Glutamatergic neuron (in vitro differentiated cells): ENCODE measurements at regions not wholly inside any gene's neighbourhood (a gene's known extent, or its start where the extent isn't known, plus 50 kb on each side); places are given as distances from the start of the nearest gene placed in this dataset.
"Not testable (repeated sequence)": the region's sequence is repeated elsewhere in the genome, so short reads cannot be mapped to it uniquely, and the experiment has no call there.

Experiments
- DNase-seq: peaks from one replicate; pipeline ENCODE4 v3.0.0; 2022
- H3K27ac Mint-ChIP-seq: one replicate; pipeline ENCODE4 v1.8.0; 2020; ENCODE audit warnings: mild to moderate bottlenecking, mixed read lengths, inconsistent platforms; ENCODE audit not compliant: unreplicated experiment
- H3K27me3 Mint-ChIP-seq: one replicate; pipeline ENCODE4 v1.8.0; 2020; ENCODE audit warnings: mild to moderate bottlenecking, moderate library complexity, mixed read lengths, inconsistent platforms; ENCODE audit not compliant: unreplicated experiment
- H3K36me3 Mint-ChIP-seq: one replicate; pipeline ENCODE4 v1.8.0; 2020; ENCODE audit warnings: mild to moderate bottlenecking, mixed read lengths, inconsistent platforms; ENCODE audit not compliant: unreplicated experiment
- H3K4me1 Mint-ChIP-seq: one replicate; pipeline ENCODE4 v1.8.0; 2020; ENCODE audit warnings: mild to moderate bottlenecking, low read depth, mixed read lengths, inconsistent platforms; ENCODE audit not compliant: unreplicated experiment
- H3K4me3 Mint-ChIP-seq: one replicate; pipeline ENCODE4 v1.8.0; 2020; ENCODE audit warnings: mild to moderate bottlenecking, mixed read lengths, inconsistent platforms; ENCODE audit not compliant: unreplicated experiment
- H3K9me3 Mint-ChIP-seq: one replicate; pipeline ENCODE4 v1.8.0; 2020; ENCODE audit warnings: mild to moderate bottlenecking, moderate library complexity, mixed read lengths, inconsistent platforms; ENCODE audit not compliant: unreplicated experiment
- TF ChIP-seq, protein P1 (sequence below): fragments of 200-600 bp; sonication (generic); IDR thresholded peaks from one replicate; pipeline ENCODE4 v1.5.0; 2021; ENCODE audit not compliant: partially characterized antibody, unreplicated experiment

DNA sequence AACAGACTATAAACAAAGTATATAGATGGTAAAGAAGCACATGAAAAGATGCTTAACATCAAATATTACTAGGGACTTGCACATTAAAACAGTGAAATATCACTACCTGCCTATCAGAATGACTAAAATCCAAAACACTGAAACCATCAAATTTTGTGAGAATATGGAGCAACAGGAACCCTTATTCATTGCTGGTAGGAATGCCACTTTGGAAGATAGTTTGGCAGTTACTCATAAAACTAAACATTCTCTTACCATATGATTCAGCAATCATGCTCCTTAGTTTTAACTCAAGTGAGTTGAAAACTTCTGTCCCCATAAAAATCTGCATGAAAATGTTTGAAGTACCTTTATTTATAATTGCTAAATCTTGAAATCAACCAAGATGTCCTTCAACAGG is 297.6 kb downstream of the DAD1 start:
- no peaks in the 10 kb centered on the region for H3K9me3 Mint-ChIP-seq
- H3K4me3 Mint-ChIP-seq = no peak overlapping the region
- H3K27me3 Mint-ChIP-seq = no peaks in the 10 kb centered on the region
- H3K4me1 Mint-ChIP-seq = no peaks in the 10 kb centered on the region
- TF ChIP-seq, protein P1, sequence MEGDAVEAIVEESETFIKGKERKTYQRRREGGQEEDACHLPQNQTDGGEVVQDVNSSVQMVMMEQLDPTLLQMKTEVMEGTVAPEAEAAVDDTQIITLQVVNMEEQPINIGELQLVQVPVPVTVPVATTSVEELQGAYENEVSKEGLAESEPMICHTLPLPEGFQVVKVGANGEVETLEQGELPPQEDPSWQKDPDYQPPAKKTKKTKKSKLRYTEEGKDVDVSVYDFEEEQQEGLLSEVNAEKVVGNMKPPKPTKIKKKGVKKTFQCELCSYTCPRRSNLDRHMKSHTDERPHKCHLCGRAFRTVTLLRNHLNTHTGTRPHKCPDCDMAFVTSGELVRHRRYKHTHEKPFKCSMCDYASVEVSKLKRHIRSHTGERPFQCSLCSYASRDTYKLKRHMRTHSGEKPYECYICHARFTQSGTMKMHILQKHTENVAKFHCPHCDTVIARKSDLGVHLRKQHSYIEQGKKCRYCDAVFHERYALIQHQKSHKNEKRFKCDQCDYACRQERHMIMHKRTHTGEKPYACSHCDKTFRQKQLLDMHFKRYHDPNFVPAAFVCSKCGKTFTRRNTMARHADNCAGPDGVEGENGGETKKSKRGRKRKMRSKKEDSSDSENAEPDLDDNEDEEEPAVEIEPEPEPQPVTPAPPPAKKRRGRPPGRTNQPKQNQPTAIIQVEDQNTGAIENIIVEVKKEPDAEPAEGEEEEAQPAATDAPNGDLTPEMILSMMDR = no peak
- H3K27ac Mint-ChIP-seq = no peak overlapping the region
- no peaks in the 10 kb centered on the region for H3K36me3 Mint-ChIP-seq
- DNase-seq = no peak

GRCh38 chr14:22289570-22289969 is 299.5 kb downstream of the DAD1 start:
- H3K4me1 Mint-ChIP-seq = no peaks in the 10 kb centered on the region
- H3K9me3 Mint-ChIP-seq = no peaks in the 10 kb centered on the region
- H3K4me3 Mint-ChIP-seq = no peak overlapping the region
- no peak for DNase-seq
- H3K36me3 Mint-ChIP-seq = no peaks in the 10 kb centered on the region
- no peak overlapping the region for H3K27ac Mint-ChIP-seq
- H3K27me3 Mint-ChIP-seq = no peaks in the 10 kb centered on the region
- TF ChIP-seq, protein P1 = no peak

DNA sequence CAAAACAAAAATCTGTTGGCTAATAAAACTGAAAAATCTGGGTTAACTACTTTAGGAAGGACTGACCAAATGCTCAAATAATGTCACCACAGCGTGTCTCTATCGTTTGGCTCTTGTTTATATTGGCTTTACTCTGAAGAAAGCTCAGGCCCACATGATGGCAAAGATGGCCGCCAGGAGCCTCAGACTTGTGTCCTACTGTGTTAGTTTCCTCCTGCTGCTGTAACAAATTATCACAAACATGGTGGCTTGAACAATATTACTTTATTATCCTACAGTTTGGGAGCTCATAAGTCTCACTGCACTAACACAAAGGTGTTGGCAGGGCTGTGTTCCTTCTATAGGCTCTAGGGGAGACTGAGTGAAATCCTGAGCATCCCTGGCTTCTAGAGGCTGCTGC is 303.0 kb downstream of the DAD1 start:
- Mint-ChIP-seq H3K4me3 (no peak overlapping the region), H3K4me1 (peaks cover 4% of the 10 kb centered on the region), H3K27ac (no peak overlapping the region), H3K27me3 (no peaks in the 10 kb centered on the region), H3K9me3 (peaks cover 2% of the 10 kb centered on the region), H3K36me3 (no peaks in the 10 kb centered on the region)
- TF ChIP-seq, protein P1 = no peak
- no peak for DNase-seq

- no peak overlapping the region for H3K27ac Mint-ChIP-seq
- H3K4me3 Mint-ChIP-seq = no peak overlapping the region
- no peaks in the 10 kb centered on the region for H3K27me3 Mint-ChIP-seq
- H3K36me3 Mint-ChIP-seq = no peaks in the 10 kb centered on the region
- H3K9me3 Mint-ChIP-seq = peaks cover 2% of the 10 kb centered on the region
- no peak for DNase-seq
- H3K4me1 Mint-ChIP-seq = peaks cover 5% of the 10 kb centered on the region
- TF ChIP-seq, protein P1 = no peak
Measured at GRCh38 chr14:22282949-22283348, 306.1 kb downstream of the DAD1 start.

- DNase-seq = no peak
- TF ChIP-seq, protein P1 = no peak
- Mint-ChIP-seq H3K27me3 (no peaks in the 10 kb centered on the region), H3K27ac (no peak overlapping the region), H3K9me3 (peaks cover 2% of the 10 kb centered on the region), H3K4me1 (peaks cover 5% of the 10 kb centered on the region), H3K4me3 (no peak overlapping the region), H3K36me3 (no peaks in the 10 kb centered on the region)
Measured at GRCh38 chr14:22282417-22282816, 306.6 kb downstream of the DAD1 start.

DNA sequence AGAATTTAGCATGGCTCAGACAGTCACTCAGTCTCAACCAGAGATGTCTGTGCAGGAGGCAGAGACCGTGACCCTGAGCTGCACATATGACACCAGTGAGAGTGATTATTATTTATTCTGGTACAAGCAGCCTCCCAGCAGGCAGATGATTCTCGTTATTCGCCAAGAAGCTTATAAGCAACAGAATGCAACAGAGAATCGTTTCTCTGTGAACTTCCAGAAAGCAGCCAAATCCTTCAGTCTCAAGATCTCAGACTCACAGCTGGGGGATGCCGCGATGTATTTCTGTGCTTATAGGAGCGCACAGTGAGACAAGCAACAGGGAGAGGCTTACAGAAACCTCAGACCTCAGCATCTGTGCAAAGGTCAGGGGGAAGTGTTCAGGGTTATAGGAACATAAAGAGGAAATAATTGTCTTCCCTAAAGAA is 307.6 kb downstream of the DAD1 start:
- not testable (repeated sequence) for H3K4me3 Mint-ChIP-seq, H3K4me1 Mint-ChIP-seq, H3K27ac Mint-ChIP-seq, H3K36me3 Mint-ChIP-seq, H3K9me3 Mint-ChIP-seq, DNase-seq, H3K27me3 Mint-ChIP-seq
